Endothelial cell of umbilical vein (primary cell): ENCODE measurements at regions not wholly inside any gene's neighbourhood (a gene's known extent, or its start where the extent isn't known, plus 50 kb on each side); places are given as distances from the start of the nearest gene placed in this dataset.

Experiments
- BruUV-seq: library from RNA; stranded (reverse); fragments of 400-500 nt; replicated peaks from 2 replicates; lab custom pipeline; 2021; lab: Mats Ljungman, UMichigan
- CTCF ChIA-PET: fragments of 300-600, 350-600 bp; sonication (Branson Sonifier 250); formaldehyde crosslinking; loops from one replicate; lab custom pipeline; 2021; ENCODE audit warnings: antibody characterized with exemption, inconsistent platforms; lab: Charles Lee
- POLR2A ChIA-PET: fragments of 300-600, 350-600 bp; sonication (Branson Sonifier 250); formaldehyde crosslinking; loops from one replicate; lab custom pipeline; 2021; ENCODE audit warnings: antibody characterized with exemption, inconsistent platforms; lab: Charles Lee
- DNase-seq: peaks from one replicate; pipeline ENCODE4 v3.0.0-alpha.2; 2011; ENCODE audit warnings: low read depth, low spot score
- FAIRE-seq: peaks from 2 replicates; lab custom pipeline; 2011; peaks lifted over from hg19 to GRCh38; lab: Jason Lieb, UNC
- H2AFZ ChIP-seq: 2 replicates; pipeline ENCODE4 v1.6.0; 2012; ENCODE audit warnings: low read depth, low read length, control low read depth, inconsistent platforms
- H3K27ac ChIP-seq: 2 replicates; pipeline ENCODE4 v1.5.1; 2011; ENCODE audit warnings: low read depth, mild to moderate bottlenecking, control low read depth, low read length, moderate library complexity; ENCODE audit not compliant: insufficient read depth
- H3K27me3 ChIP-seq, 2 experiments: 2 replicates each; pipeline versions ENCODE4 v1.6.0 to v1.6.1; 2011; ENCODE audit warnings: low read length in 2 of 2, mixed read lengths in 1 of 2; ENCODE audit not compliant: control insufficient read depth in 2 of 2, insufficient read depth in 2 of 2
- H3K36me3 ChIP-seq, 2 experiments: 2 replicates in 1 of 2; 3 replicates in 1 of 2; pipeline ENCODE4 v1.5.1; 2011; ENCODE audit warnings: low read length in 2 of 2, mild to moderate bottlenecking in 1 of 2, moderate library complexity in 1 of 2; ENCODE audit not compliant: control insufficient read depth in 2 of 2, insufficient read depth in 2 of 2; ENCODE audit errors: extremely low read depth in 1 of 2
- H3K4me1 ChIP-seq: 3 replicates; pipeline ENCODE4 v1.5.1; 2011; ENCODE audit warnings: mild to moderate bottlenecking, low read length; ENCODE audit not compliant: control insufficient read depth, insufficient read depth; ENCODE audit errors: extremely low read depth
- H3K4me2 ChIP-seq: 2 replicates; pipeline ENCODE4 v1.6.1; 2011; ENCODE audit warnings: low read length, control low read depth, mixed read lengths; ENCODE audit not compliant: insufficient read depth
- H3K4me3 ChIP-seq, 3 experiments: fragments of 200-600 bp in 1 of 3; sonication (generic), shearing (Covaris generic) in 1 of 3; replicated peaks in 1 of 3; 2 replicates each; pipeline ENCODE4 v1.5.1; 2011 to 2016; ENCODE audit warnings: control low read depth in 3 of 3, low read length in 3 of 3, mild to moderate bottlenecking in 2 of 3, inconsistent platforms in 1 of 3, low read depth in 1 of 3, moderate library complexity in 1 of 3; ENCODE audit not compliant: insufficient read depth in 1 of 3
- H3K79me2 ChIP-seq: 2 replicates; pipeline ENCODE4 v1.6.0; 2012; ENCODE audit warnings: low read length, inconsistent platforms; ENCODE audit not compliant: control insufficient read depth, insufficient read depth
- H3K9ac ChIP-seq: replicated peaks from 2 replicates; pipeline ENCODE3; 2011; ENCODE audit warnings: low read length, control low read depth; ENCODE audit not compliant: insufficient read depth; ENCODE audit errors: extremely low read depth
- H3K9me1 ChIP-seq: replicated peaks from 3 replicates; pipeline ENCODE4 v1.6.0; 2011; ENCODE audit warnings: mild to moderate bottlenecking, low read length; ENCODE audit not compliant: control insufficient read depth, insufficient read depth; ENCODE audit errors: extremely low read depth
- H3K9me3 ChIP-seq: replicated peaks from 2 replicates; pipeline ENCODE4 v1.5.1; 2012; ENCODE audit warnings: low read length, inconsistent platforms; ENCODE audit not compliant: control insufficient read depth, insufficient read depth
- H4K20me1 ChIP-seq: replicated peaks from 2 replicates; pipeline ENCODE3; 2011; ENCODE audit warnings: mild to moderate bottlenecking, low read length; ENCODE audit not compliant: control insufficient read depth, insufficient read depth; ENCODE audit errors: extremely low read depth
- CTCF ChIP-seq, 2 donors: IDR thresholded peaks; 1 replicate in 1 of 2; 2 replicates in 1 of 2; pipeline ENCODE4 v1.5.1; 2011; ENCODE audit warnings: low read length in 2 of 2, mild to moderate bottlenecking in 2 of 2, moderate library complexity in 2 of 2, control low read depth in 1 of 2, inconsistent platforms in 1 of 2, low read depth in 1 of 2; ENCODE audit not compliant: insufficient read depth in 1 of 2; ENCODE audit errors: extremely low read depth in 1 of 2
- EZH2 ChIP-seq: IDR thresholded peaks from 2 replicates; pipeline ENCODE4 v1.6.1; 2012; ENCODE audit warnings: borderline replicate concordance, low read depth, mild to moderate bottlenecking, moderate library complexity, low read length, inconsistent platforms; ENCODE audit not compliant: severe bottlenecking
- FOS ChIP-seq: IDR thresholded peaks from 2 replicates; pipeline ENCODE4 v1.6.1; 2011; ENCODE audit warnings: mild to moderate bottlenecking, low read length, moderate library complexity, borderline replicate concordance; ENCODE audit not compliant: insufficient read depth
- JUN ChIP-seq: IDR thresholded peaks from 2 replicates; pipeline ENCODE4 v1.6.1; 2011; ENCODE audit warnings: borderline replicate concordance, low read depth; ENCODE audit not compliant: insufficient read length, insufficient read depth
- MAX ChIP-seq: IDR thresholded peaks from 2 replicates; pipeline ENCODE4 v1.6.1; 2011; ENCODE audit not compliant: insufficient read depth, insufficient read length
- MYC ChIP-seq: IDR thresholded peaks from one replicate; pipeline ENCODE4 v1.6.1; 2011; ENCODE audit warnings: mild to moderate bottlenecking, low read depth, low read length
- POLR2A ChIP-seq: IDR thresholded peaks from 2 replicates; pipeline ENCODE4 v1.6.1; 2012; ENCODE audit warnings: low read depth, mild to moderate bottlenecking, control low read depth, low read length
- POLR2AphosphoS5 ChIP-seq: IDR thresholded peaks from 2 replicates; pipeline ENCODE4 v1.6.1; 2012; ENCODE audit warnings: low read depth, mild to moderate bottlenecking, control low read depth, low read length, moderate library complexity; ENCODE audit not compliant: insufficient read depth
- dilution Hi-C: fragments of 300-500 bp; cut with MboI; formaldehyde crosslinking; loops from one replicate; pipeline ENCODE4 v1.15.0; 2019; ENCODE audit warnings: low sequenced_read_pairs; ENCODE audit not compliant: extremely low pct_ligation_motif_present
- intact Hi-C: fragments of 100-400 bp; cut with micrococcal nuclease; formaldehyde crosslinking; loops from one replicate; pipeline ENCODE4 v1.10.0; 2022

- Histone ChIP-seq H3K9me1 (no peaks in the 10 kb centered on the region), H3K36me3 (no peaks in the 10 kb centered on the region), H3K4me3 (no peak overlapping the region), H3K9me3 (no peaks in the 10 kb centered on the region), H4K20me1 (no peaks in the 10 kb centered on the region), H3K79me2 (no peaks in the 10 kb centered on the region), H3K4me1 (no peaks in the 10 kb centered on the region), H3K9ac (no peak overlapping the region), H3K4me2 (no peak overlapping the region), H3K27me3 (peaks cover 1 to 10% of the 10 kb centered on the region in 2 experiments), H2AFZ (no peak overlapping the region), H3K27ac (no peak overlapping the region)
- FAIRE-seq (no peak), DNase-seq (no peak)
- CTCF ChIA-PET: no interaction called here
- intact Hi-C loops (no loop called here), dilution Hi-C loops (no loop called here)
- no peak for TF ChIP-seq POLR2A
- no peak for TF ChIP-seq POLR2AphosphoS5
- TF ChIP-seq JUN: no peak
- no peak for TF ChIP-seq FOS
- no peak for TF ChIP-seq MYC
- no peak for TF ChIP-seq EZH2
- BruUV-seq: no TSS peak
- POLR2A ChIA-PET: no interaction called here
Observed at GRCh38 chr10:21161647-21162046, 264.5 kb upstream of the NEBL start.

- H3K4me2 ChIP-seq: no peak overlapping the region
- intact Hi-C loops: no loop called here
- FAIRE-seq (no peak), DNase-seq (no peak)
- CTCF ChIA-PET: no interaction called here
- H3K4me1 ChIP-seq: no peaks in the 10 kb centered on the region
- no peaks in the 10 kb centered on the region for H3K9me1 ChIP-seq
- H3K9me3 ChIP-seq: no peaks in the 10 kb centered on the region
- no peaks in the 10 kb centered on the region for H4K20me1 ChIP-seq
- H3K79me2 ChIP-seq: no peaks in the 10 kb centered on the region
- peaks cover 1 to 10% of the 10 kb centered on the region in 2 experiments for H3K27me3 ChIP-seq
- POLR2A ChIA-PET: no interaction called here
- H3K4me3 ChIP-seq: no peak overlapping the region
- H2AFZ ChIP-seq: no peak overlapping the region
- H3K36me3 ChIP-seq: no peaks in the 10 kb centered on the region
- no peak overlapping the region for H3K9ac ChIP-seq
- BruUV-seq: no TSS peak
- dilution Hi-C loops: no loop called here
- TF ChIP-seq FOS: no peak
- TF ChIP-seq MAX: no peak
- TF ChIP-seq EZH2: no peak
- no peak for TF ChIP-seq CTCF (IDR thresholded peaks at IDR 0.05; ENCODE audit: extremely low read depth in 1 of 2, insufficient read depth in 1 of 2, low read depth in 1 of 2, low read length in 2 of 2)
- TF ChIP-seq JUN: no peak
- no peak for TF ChIP-seq POLR2A
- TF ChIP-seq MYC: no peak
- H3K27ac ChIP-seq: no peak overlapping the region
Observed at GRCh38 chr10:21161090-21161625, 264.0 kb upstream of the NEBL start.
